GM23338 (cell line): ENCODE measurements at regions not wholly inside any gene's neighbourhood (a gene's known extent, or its start where the extent isn't known, plus 50 kb on each side); places are given as distances from the start of the nearest gene placed in this dataset.

Experiments used
- CTCF ChIP-seq, 2 experiments: fragments of 200-600 bp in 1 of 2; sonication (generic) in 1 of 2; conservative IDR thresholded peaks; 2 replicates each; pipeline versions ENCODE4 v1.5.1 to v1.6.1; 2016 to 2017; ENCODE audit warnings: antibody characterized with exemption in 2 of 2, low read depth in 2 of 2, mild to moderate bottlenecking in 2 of 2, moderate library complexity in 1 of 2
- EZH2phosphoT487 ChIP-seq: fragments of 200-600 bp; sonication (generic); IDR thresholded peaks from one replicate; pipeline ENCODE4 v1.8.1; 2018; ENCODE audit warnings: antibody characterized with exemption; ENCODE audit not compliant: unreplicated experiment
- TF ChIP-seq, protein P1 (sequence below): IDR thresholded peaks from 2 replicates; pipeline ENCODE4 v1.6.1; 2016; ENCODE audit warnings: antibody characterized with exemption

DNA sequence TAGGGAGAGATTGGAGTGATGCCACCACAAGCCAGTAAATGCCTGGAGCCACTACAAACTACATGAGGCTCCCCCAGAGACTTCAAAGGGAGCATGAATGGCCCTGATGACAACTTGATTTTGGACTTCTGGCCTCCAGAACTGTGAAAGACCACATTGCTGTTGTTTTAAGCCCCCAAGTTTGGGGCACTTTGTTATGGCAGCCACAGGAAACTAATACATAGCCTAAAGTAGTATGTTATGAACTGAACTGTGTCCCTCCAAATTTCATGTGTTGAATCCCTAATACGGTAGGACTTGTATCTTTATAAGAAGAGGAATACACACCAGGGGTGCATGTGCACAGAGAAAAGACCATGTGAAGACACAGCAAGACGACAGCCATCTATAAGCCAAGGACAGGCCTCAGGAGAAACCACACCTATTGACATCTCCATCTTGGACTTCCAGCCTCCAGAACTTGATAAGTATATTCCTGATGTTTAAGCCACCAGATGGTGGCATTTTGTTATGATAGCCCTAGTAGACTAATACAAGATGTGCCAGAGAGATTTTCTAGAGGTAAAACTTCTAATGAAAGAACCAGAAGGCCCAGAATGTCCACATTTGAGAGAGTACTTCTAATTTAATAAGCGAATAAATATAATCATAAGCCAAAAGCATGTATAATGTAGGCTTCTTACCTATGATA lies 127.1 kb upstream of the BMP4 start:
- TF ChIP-seq CTCF (conservative IDR thresholded peaks at IDR 0.05; ENCODE audit: low read depth in 2 of 2): no peak
- no peak for TF ChIP-seq EZH2phosphoT487
- TF ChIP-seq, protein P1, sequence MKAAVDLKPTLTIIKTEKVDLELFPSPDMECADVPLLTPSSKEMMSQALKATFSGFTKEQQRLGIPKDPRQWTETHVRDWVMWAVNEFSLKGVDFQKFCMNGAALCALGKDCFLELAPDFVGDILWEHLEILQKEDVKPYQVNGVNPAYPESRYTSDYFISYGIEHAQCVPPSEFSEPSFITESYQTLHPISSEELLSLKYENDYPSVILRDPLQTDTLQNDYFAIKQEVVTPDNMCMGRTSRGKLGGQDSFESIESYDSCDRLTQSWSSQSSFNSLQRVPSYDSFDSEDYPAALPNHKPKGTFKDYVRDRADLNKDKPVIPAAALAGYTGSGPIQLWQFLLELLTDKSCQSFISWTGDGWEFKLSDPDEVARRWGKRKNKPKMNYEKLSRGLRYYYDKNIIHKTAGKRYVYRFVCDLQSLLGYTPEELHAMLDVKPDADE: no peak
